Stimulated activated effector memory CD8-positive, alpha-beta T cell treated with anti-CD3 and anti-CD28 coated beads, Interleukin-12 subunit alpha, Interleukin-12 subunit beta, amount 100 ng/mL, for 72 hours (primary cell): ENCODE measurements at regions not wholly inside any gene's neighbourhood (a gene's known extent, or its start where the extent isn't known, plus 50 kb on each side); places are given as distances from the start of the nearest gene placed in this dataset.

Experiments
- ATAC-seq: fragments of 150-1000 bp; cut with Tn5 transposase; 2 replicates; pipeline ENCODE4 v1.10.0; 2021
- DNase-seq, 2 donors: peaks; one replicate each; pipeline ENCODE4 v3.0.0; 2021 to 2022; ENCODE audit warnings: low spot score in 2 of 2
- H3K27ac Mint-ChIP-seq: one replicate; pipeline ENCODE4 v1.8.0; 2022; ENCODE audit warnings: mild to moderate bottlenecking, mixed read lengths
- H3K36me3 Mint-ChIP-seq: one replicate; pipeline ENCODE4 v1.8.0; 2022; ENCODE audit warnings: mild to moderate bottlenecking, mixed read lengths
- H3K4me1 Mint-ChIP-seq: one replicate; pipeline ENCODE4 v1.8.0; 2022; ENCODE audit warnings: mixed read lengths
- H3K4me3 Mint-ChIP-seq: one replicate; pipeline ENCODE4 v1.8.0; 2022; ENCODE audit warnings: mild to moderate bottlenecking, mixed read lengths
- H3K9me3 Mint-ChIP-seq: one replicate; pipeline ENCODE4 v1.8.0; 2022; ENCODE audit warnings: mixed read lengths

DNA sequence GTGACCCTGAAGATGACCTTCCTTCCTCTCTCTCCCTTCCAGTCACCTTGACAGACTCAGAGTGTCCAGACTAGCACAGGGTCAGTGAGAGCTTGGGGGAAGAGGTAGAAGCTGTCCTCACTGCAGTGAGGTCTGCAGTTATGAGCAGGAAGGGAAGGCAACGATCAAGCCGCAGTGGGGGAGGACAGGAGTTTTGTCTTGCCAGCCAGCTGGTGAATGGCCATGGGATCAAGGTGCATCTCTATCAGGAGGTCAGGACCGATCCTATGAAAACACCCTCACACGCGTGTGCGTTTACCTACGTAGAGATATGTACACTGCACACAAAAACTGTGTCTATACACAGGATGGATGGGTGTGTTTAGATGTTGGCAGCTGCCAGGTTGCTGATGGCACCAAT lies 83.2 kb downstream of the THNSL2 start:
- H3K4me1 Mint-ChIP-seq = peaks cover 6% of the 10 kb centered on the region
- H3K27ac Mint-ChIP-seq = no peak overlapping the region
- DNase-seq (no peak), ATAC-seq (no peak)
- H3K4me3 Mint-ChIP-seq = no peak overlapping the region
- no peaks in the 10 kb centered on the region for H3K9me3 Mint-ChIP-seq
- H3K36me3 Mint-ChIP-seq = no peaks in the 10 kb centered on the region

DNA sequence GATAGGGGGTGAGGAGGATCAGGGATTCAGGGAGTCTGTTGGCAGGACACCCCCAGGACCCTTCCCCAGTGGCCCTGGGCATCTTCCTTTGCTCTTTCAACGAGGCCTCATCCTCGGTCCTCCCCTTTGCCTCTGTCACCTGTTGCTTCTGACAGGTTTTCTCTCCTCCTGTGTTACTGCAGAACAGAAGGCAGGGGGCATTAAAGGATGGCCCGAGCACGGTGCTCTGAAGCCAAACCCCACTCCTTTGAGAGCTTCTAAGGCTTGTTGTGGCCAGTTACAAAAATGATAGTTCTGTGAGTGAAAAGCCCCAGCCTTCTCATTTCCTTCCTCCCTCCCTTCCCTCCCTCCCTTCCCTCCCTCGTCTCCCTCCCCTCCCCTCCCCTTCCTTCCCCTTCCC lies 82.5 kb downstream of the THNSL2 start:
- no peak for DNase-seq
- no peaks in the 10 kb centered on the region for H3K36me3 Mint-ChIP-seq
- no peak overlapping the region for H3K27ac Mint-ChIP-seq
- peaks cover 6% of the 10 kb centered on the region for H3K4me1 Mint-ChIP-seq
- no peak overlapping the region for H3K4me3 Mint-ChIP-seq
- ATAC-seq = no peak
- H3K9me3 Mint-ChIP-seq = no peaks in the 10 kb centered on the region

DNA sequence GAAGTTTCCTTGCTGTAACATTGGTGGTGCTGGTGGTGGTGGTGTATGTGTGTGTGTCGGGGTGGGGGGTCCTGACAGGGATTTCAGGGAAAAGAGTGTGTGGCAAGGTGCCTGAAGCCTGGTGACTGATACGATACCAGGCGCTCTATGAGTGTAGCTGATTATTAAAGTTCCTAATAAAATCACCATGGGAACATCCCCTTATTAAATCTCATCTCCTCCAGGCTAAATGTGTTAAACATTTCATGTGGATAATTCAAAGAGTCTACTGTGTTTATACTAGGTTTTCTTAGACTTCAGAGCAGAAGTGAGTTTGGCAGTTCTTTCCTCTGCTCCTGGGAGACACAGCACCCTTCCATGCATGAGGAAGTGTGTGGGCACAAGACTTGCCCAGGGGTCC lies 82.0 kb downstream of the THNSL2 start:
- Mint-ChIP-seq H3K4me1 (peaks cover 6% of the 10 kb centered on the region), H3K27ac (no peak overlapping the region), H3K36me3 (no peaks in the 10 kb centered on the region), H3K9me3 (no peaks in the 10 kb centered on the region), H3K4me3 (no peak overlapping the region)
- DNase-seq (no peak), ATAC-seq (no peak)

DNA sequence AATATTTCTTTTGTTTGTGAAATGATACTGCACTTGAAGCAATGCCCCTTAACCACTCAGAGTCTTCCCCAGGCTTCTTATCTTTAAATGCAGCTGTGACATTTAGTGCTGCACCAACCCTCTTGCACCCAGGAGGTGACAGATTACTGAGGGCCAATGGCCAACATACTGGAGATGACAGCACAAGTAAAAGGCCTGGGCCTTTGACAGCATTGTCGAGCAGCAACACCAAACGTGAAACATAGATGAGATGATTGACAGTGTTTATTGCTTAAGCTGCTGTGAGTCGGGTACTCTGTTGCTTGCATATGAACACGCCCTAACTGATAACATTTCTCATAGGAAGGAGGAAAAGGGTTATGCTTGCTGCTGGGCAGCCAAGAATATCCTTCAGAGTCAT lies 80.3 kb downstream of the THNSL2 start:
- Mint-ChIP-seq H3K27ac (no peak overlapping the region), H3K36me3 (no peaks in the 10 kb centered on the region), H3K4me3 (no peak overlapping the region), H3K4me1 (peaks cover 6% of the 10 kb centered on the region), H3K9me3 (no peaks in the 10 kb centered on the region)
- ATAC-seq = no peak
- no peak for DNase-seq

DNA sequence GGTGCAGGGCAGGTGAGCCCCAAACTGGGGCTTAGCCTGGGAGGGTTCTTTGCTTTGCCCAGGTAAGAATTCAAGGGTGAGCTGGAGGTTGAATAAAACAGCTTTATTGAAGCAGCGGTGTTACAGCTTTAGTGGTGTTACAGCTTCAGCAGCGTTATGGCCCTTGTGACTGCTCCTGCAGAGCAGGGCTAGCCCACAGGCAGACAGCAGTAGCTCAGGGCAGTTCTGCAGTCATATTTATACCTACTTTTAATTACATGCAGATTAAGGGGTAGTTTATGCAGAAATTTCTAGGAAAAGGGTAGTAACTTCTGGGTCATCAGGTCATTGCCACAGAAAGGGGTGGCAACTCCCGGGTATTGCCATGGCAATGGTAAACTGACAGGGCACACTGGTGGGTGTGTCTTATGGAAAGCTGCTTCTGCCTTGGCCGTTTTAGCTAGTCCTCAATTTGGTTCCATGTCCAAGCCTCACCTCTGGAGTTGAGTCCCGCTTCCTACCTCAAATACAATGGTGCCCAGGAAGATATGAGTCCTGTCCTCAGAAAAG lies 78.2 kb downstream of the THNSL2 start:
- Mint-ChIP-seq H3K27ac (no peak overlapping the region), H3K36me3 (no peaks in the 10 kb centered on the region), H3K9me3 (no peaks in the 10 kb centered on the region), H3K4me1 (peaks cover 6% of the 10 kb centered on the region), H3K4me3 (no peak overlapping the region)
- no peak for ATAC-seq
- no peak for DNase-seq

DNA sequence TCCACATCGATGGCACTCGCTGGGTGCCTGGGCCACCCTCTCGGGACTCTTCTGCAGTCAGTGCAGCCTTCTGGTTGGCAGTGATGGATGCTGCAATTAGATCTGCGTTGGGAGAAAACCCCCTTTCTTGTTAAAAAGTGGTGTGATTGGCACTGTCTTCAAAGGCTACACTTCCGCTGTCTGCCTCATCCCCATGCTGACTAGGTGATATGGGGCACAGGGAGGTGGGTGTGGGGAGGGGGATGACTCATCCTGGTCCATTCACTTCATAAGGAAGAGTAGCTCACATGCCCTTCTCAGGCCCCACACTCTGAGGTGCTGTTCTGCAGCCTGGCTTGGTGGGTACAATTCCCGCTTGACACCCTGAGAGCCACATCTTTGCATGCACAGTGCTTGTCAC lies 77.4 kb downstream of the THNSL2 start:
- peak; percentile 77 for ATAC-seq
- Mint-ChIP-seq H3K36me3 (no peaks in the 10 kb centered on the region), H3K4me1 (no peaks in the 10 kb centered on the region), H3K9me3 (no peaks in the 10 kb centered on the region), H3K27ac (no peak overlapping the region), H3K4me3 (no peak overlapping the region)
- DNase-seq = peak in 1 of 2 donors; percentile 49

DNA sequence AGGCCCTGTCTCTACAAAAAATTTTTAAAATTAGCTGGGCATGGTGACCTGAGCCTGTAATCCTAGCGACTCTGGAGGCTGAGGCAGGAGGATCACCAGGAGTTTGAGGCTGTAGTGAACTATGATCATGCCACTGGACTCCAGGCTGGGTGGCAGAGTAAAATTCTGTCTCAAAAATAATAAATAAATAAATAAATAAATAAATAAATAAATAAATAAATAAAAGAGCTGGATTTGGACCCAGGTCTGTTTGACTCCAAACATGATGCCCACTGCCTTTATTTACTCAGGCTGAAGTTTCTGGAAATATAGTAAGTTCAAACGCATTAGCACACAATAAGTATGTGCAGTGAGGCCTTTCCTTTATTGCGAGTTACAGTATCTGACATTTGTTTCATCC lies 75.0 kb downstream of the THNSL2 start:
- peaks cover 5% of the 10 kb centered on the region for H3K4me1 Mint-ChIP-seq
- ATAC-seq (no peak), DNase-seq (no peak)
- H3K36me3 Mint-ChIP-seq = no peaks in the 10 kb centered on the region
- H3K4me3 Mint-ChIP-seq = no peak overlapping the region
- H3K9me3 Mint-ChIP-seq = no peaks in the 10 kb centered on the region
- no peak overlapping the region for H3K27ac Mint-ChIP-seq

DNA sequence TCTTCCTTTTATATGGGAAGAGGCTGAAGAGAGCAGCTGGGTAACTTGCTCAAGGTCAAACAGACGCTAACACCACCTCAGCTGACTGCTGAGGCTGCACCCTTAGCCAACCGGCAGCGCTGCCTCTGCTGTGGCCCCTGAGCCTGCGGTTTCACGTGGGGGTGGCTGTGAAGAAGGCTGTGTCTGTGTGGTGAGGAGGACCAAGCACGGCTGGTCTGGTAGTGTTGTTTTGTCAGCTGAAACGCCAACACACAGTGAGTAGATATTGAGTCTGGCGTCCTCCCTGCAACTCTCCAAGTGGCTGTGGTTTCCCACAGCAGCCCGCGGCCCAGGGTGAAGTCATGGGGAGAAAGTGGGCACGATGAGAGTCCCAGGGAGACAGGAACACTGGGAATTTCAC lies 69.6 kb downstream of the THNSL2 start:
- DNase-seq = peak; percentile 21 to 65
- Mint-ChIP-seq H3K27ac (no peak overlapping the region), H3K4me3 (peak overlapping the region; percentile 3)

DNA sequence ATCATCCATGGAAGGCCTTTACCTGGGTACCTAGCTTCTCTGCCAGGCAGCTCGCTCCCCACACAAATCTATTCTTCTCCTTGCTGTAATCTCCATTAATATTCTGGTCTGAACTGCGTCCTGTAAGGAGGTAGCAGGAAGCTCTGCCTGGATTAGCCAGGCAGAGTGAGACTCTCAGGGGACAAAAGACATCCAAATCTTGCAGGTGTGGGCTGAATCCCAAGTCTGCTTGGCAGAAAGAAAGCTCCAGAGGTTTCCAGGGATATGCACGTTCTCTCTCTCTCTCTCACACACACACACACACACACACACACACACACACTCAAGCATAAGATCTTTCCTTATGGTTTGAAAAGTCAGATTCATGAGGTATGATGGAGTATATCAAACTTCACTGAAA lies 66.5 kb downstream of the THNSL2 start:
- Mint-ChIP-seq H3K4me3 (no peak overlapping the region), H3K36me3 (no peaks in the 10 kb centered on the region), H3K4me1 (peaks cover 20% of the 10 kb centered on the region), H3K9me3 (no peaks in the 10 kb centered on the region), H3K27ac (no peak overlapping the region)
- no peak for ATAC-seq
- DNase-seq = no peak

More for the DNA sequence above, 69.6 kb downstream of the THNSL2 start:
- peak; percentile 90 for ATAC-seq
- peaks cover 20% of the 10 kb centered on the region for H3K4me1 Mint-ChIP-seq
- H3K36me3 Mint-ChIP-seq = no peaks in the 10 kb centered on the region
- no peaks in the 10 kb centered on the region for H3K9me3 Mint-ChIP-seq
